HL-60 (cell line): ENCODE measurements at regions not wholly inside any gene's neighbourhood (a gene's known extent, or its start where the extent isn't known, plus 50 kb on each side); places are given as distances from the start of the nearest gene placed in this dataset.

Experiments
- DNase-seq, 2 experiments: peaks; one replicate each; pipeline ENCODE4 v3.0.0-alpha.2; 2010 to 2020; ENCODE audit warnings: low read depth in 1 of 2, low spot score in 1 of 2
- H3K27ac ChIP-seq: fragments of 250-450 bp; sonication (Bioruptor Pico); replicated peaks from 2 replicates; pipeline ENCODE4 v1.5.1; 2020; ENCODE audit warnings: mild to moderate bottlenecking, moderate library complexity
- H3K27me3 ChIP-seq: fragments of 250-450 bp; sonication (Bioruptor Pico); 2 replicates; pipeline ENCODE4 v1.5.1; 2021; ENCODE audit warnings: mild to moderate bottlenecking, moderate library complexity; ENCODE audit not compliant: insufficient read depth, poor library complexity, severe bottlenecking
- H3K4me3 ChIP-seq: replicated peaks from 2 replicates; pipeline ENCODE4 v1.5.1; 2011; ENCODE audit warnings: mild to moderate bottlenecking, control low read depth, low read length; ENCODE audit not compliant: insufficient read depth
- CTCF ChIP-seq: IDR thresholded peaks from one replicate; pipeline ENCODE4 v1.5.1; 2011; ENCODE audit warnings: low read length, control low read depth, inconsistent platforms; ENCODE audit not compliant: insufficient read depth
- GABPA ChIP-seq: IDR thresholded peaks from 2 replicates; pipeline ENCODE4 v1.6.1; 2012; ENCODE audit warnings: low read depth
- REST ChIP-seq: IDR thresholded peaks from 2 replicates; pipeline ENCODE4 v1.6.1; 2012; ENCODE audit warnings: low read depth; ENCODE audit not compliant: insufficient replicate concordance
- SPI1 ChIP-seq: IDR thresholded peaks from 2 replicates; pipeline ENCODE4 v1.6.1; 2012; ENCODE audit warnings: low read depth, mild to moderate bottlenecking, borderline replicate concordance

GRCh38 chr11:110526323-110526722, 96.6 kb downstream of the FDX1 start:
- H3K27me3 ChIP-seq, result no peaks in the 10 kb centered on the region
- H3K4me3 ChIP-seq, result no peak overlapping the region
- TF ChIP-seq REST (no peak), GABPA (no peak), SPI1 (no peak), CTCF (no peak)
- no peak overlapping the region for H3K27ac ChIP-seq
- no peak for DNase-seq
